ENCODE measurements at regions not wholly inside any gene's neighbourhood (a gene's known extent, or its start where the extent isn't known, plus 50 kb on each side); places are given as distances from the start of the nearest gene placed in this dataset.

DNA sequence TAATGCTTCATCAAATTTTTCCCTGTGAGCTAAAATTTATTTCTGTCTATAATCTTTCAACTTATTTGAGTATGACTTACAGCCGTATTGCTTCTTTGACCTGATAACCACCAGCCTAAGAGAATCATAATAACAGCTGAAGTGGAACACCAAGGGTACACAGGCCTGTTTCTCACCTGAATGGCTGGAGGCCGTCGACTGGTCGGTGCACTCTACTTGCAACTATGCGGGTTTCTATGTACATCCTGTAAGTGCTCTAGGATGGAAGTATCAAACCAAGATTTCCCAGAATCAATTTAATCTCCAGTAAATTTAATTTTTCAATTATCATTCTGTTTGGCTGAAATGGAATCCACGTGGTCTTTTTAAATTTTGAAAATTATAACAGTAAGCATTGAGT, 504.8 kb upstream of the PHF14 start:
- no peak overlapping the region for H3K4me3 ChIP-seq (ENCODE audit: low read depth, low read length)
- TF ChIP-seq, protein P1, sequence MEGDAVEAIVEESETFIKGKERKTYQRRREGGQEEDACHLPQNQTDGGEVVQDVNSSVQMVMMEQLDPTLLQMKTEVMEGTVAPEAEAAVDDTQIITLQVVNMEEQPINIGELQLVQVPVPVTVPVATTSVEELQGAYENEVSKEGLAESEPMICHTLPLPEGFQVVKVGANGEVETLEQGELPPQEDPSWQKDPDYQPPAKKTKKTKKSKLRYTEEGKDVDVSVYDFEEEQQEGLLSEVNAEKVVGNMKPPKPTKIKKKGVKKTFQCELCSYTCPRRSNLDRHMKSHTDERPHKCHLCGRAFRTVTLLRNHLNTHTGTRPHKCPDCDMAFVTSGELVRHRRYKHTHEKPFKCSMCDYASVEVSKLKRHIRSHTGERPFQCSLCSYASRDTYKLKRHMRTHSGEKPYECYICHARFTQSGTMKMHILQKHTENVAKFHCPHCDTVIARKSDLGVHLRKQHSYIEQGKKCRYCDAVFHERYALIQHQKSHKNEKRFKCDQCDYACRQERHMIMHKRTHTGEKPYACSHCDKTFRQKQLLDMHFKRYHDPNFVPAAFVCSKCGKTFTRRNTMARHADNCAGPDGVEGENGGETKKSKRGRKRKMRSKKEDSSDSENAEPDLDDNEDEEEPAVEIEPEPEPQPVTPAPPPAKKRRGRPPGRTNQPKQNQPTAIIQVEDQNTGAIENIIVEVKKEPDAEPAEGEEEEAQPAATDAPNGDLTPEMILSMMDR (IDR thresholded peaks at IDR 0.05; ENCODE audit: low read depth, low read length) = no peak

DNA sequence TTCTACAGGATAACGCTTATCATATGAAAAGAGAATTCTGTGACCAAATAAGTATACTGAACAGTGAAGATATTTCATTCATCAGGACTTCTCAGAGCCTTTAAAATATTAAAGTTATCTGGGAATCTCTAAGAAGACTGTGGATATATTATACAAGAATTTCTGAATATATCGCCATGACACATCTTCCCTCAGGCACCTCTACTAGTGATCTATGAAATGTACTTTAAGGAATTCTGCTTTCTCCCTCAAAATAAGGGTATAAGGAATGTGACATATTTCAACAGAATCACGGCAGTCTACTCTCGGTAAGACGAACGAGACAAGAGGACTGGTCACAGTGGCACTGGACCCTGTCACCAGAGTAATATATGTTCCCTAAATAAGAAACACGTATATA, 504.2 kb upstream of the PHF14 start:
- H3K4me3 ChIP-seq (ENCODE audit: low read depth, low read length) = no peak overlapping the region
- TF ChIP-seq, protein P1 (IDR thresholded peaks at IDR 0.05; ENCODE audit: low read depth, low read length) = no peak

DNA sequence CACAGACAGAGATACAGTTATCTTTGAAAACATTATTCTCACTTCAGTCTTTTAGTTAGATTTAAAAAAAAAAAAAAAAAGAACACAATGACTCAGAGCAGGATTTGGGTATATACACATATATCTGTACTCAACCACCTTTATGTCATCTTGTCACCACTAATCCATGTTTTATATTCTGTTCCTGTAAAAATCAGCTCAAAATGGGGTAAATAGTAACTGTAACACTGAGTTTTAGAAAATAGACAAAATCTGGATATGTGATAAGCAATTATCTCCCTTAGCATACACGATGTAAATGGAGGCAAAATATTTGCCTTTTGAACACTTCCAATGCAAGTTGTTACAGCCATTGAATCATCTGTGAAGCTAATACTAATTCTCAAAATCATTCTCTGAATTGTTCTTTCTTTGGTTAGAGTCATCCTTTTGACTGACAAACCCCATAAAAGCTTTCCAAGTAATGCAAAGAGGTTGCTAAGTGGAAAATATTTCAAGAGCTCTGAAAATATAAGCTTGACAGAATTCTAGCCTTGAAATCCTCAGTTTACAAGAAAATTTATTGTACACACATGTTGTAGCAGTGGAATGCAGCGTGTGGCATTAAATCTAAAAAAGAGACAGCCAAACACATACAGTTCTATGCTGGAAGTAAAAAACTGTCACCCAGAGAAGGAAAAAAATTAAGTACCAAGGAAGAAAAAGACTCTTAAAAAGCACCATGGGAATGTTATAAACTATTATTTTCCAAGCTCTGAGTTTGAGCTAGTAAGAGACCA, 502.2 kb upstream of the PHF14 start:
- TF ChIP-seq, protein P1 (IDR thresholded peaks at IDR 0.05; ENCODE audit: low read depth, low read length) = no peak
- H3K4me3 ChIP-seq (ENCODE audit: low read depth, low read length) = no peak overlapping the region

- TF ChIP-seq, protein P1 (IDR thresholded peaks at IDR 0.05; ENCODE audit: low read depth, low read length) = no peak
Measured at GRCh38 chr7:10472115-10472514, 501.6 kb upstream of the PHF14 start.

DNA sequence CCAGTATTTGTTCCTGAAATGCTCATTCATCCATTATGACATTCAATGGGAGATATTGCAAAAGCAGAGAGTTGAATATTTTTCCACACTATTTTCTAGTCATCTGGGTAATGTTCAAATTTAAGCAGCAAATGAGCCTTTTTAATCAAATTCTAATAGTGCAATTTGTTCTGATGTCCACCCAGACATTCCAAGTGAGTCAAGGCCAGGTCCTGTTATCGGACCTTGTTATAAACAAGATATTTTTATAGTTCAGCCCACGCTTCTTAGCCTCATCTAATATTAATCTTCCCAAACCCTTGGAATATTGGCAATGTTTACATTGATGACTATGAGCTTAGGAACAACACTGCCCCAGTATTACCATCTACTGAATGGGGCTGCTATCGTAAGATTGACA, 500.1 kb upstream of the PHF14 start:
- TF ChIP-seq, protein P1 (IDR thresholded peaks at IDR 0.05; ENCODE audit: low read depth, low read length) = no peak
- no peak overlapping the region for H3K4me3 ChIP-seq (ENCODE audit: low read depth, low read length)

More at GRCh38 chr7:10472115-10472514, 501.6 kb upstream of the PHF14 start:
- no peak overlapping the region for H3K4me3 ChIP-seq (ENCODE audit: low read depth, low read length)

GRCh38 chr7:10474048-10474447, 499.6 kb upstream of the PHF14 start:
- TF ChIP-seq, protein P1 (IDR thresholded peaks at IDR 0.05; ENCODE audit: low read depth, low read length) = no peak
- no peak overlapping the region for H3K4me3 ChIP-seq (ENCODE audit: low read depth, low read length)

DNA sequence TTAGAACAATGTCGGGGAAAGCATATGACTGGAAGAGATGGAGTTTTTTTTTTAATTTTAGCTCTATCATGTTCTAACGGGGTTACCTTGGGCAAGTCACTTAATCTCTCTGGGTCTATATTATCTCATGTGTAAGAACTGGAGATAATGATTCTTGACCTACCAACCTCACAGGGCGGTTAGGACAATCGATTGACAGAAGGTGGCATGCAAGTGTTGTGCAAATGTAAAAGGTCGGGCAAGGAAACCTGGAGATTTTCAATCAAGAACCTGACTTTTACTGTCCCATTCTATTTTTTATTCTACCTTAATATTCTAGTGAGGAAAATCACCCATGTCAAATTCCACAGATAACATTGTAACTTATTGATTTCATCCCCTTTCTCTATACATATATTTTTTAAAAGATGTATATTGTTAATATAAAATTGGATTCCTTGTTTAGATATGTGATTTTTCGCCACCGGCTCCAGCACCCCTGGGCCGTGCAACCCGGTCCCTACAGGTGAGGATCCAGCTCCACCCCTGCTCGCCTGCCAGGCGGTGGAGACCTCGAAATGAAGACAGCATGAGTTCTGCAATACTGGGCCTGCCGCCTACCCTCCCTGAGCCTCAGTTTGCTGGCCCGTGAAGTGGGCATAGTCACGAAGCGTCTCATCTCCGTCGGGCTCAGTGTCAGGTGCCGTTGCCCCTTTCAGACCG, 497.6 kb upstream of the PHF14 start:
- no peak overlapping the region for H3K4me3 ChIP-seq (ENCODE audit: low read depth, low read length)
- TF ChIP-seq, protein P1 (IDR thresholded peaks at IDR 0.05; ENCODE audit: low read depth, low read length) = no peak
